H9 (cell line): ENCODE measurements at regions not wholly inside any gene's neighbourhood (a gene's known extent, or its start where the extent isn't known, plus 50 kb on each side); places are given as distances from the start of the nearest gene placed in this dataset.

Source experiments
- DNase-seq: peaks from one replicate; pipeline ENCODE4 v3.0.0-alpha.2; 2017
- H2AFZ ChIP-seq: one replicate; pipeline ENCODE4 v1.6.1; 2013; ENCODE audit warnings: mild to moderate bottlenecking, low read length, control low read depth, moderate library complexity
- H2AK5ac ChIP-seq: 2 replicates; pipeline ENCODE4 v1.6.1; 2013; ENCODE audit warnings: low read length, control low read depth, mixed read lengths; ENCODE audit not compliant: insufficient read length
- H2BK120ac ChIP-seq: one replicate; pipeline ENCODE4 v1.6.1; 2013; ENCODE audit warnings: low read depth, mild to moderate bottlenecking, low read length, control low read depth, inconsistent platforms; ENCODE audit not compliant: poor library complexity, severe bottlenecking
- H2BK12ac ChIP-seq: 2 replicates; pipeline ENCODE4 v1.6.1; 2013; ENCODE audit warnings: low read length, control low read depth, mixed read lengths, low read depth; ENCODE audit not compliant: insufficient read length
- H2BK15ac ChIP-seq: 2 replicates; pipeline ENCODE4 v1.6.1; 2013; ENCODE audit warnings: low read depth, low read length, control low read depth
- H2BK20ac ChIP-seq: one replicate; pipeline ENCODE4 v1.6.1; 2013; ENCODE audit warnings: low read depth, mild to moderate bottlenecking, low read length, control low read depth, inconsistent platforms; ENCODE audit not compliant: poor library complexity, severe bottlenecking
- H2BK5ac ChIP-seq: 2 replicates; pipeline ENCODE4 v1.6.1; 2013; ENCODE audit warnings: low read length, control low read depth, mixed read lengths; ENCODE audit not compliant: insufficient read length
- H3K14ac ChIP-seq: 2 replicates; pipeline ENCODE4 v1.6.1; 2013; ENCODE audit warnings: low read length, control low read depth; ENCODE audit not compliant: insufficient read depth
- H3K18ac ChIP-seq: 2 replicates; pipeline ENCODE4 v1.6.1; 2013; ENCODE audit warnings: low read depth, mild to moderate bottlenecking, mixed read lengths, low read length, control low read depth; ENCODE audit not compliant: insufficient read length
- H3K23ac ChIP-seq: 2 replicates; pipeline ENCODE4 v1.6.1; 2013; ENCODE audit warnings: low read length, control low read depth, mixed read lengths, low read depth; ENCODE audit not compliant: insufficient read length
- H3K23me2 ChIP-seq: 2 replicates; pipeline ENCODE4 v1.6.1; 2013; ENCODE audit warnings: low read depth, mild to moderate bottlenecking, mixed read lengths, low read length, control low read depth; ENCODE audit not compliant: insufficient read length, poor library complexity, severe bottlenecking
- H3K27ac ChIP-seq: 2 replicates; pipeline ENCODE4 v1.5.1; 2013; ENCODE audit warnings: low read length, control low read depth, mixed read lengths, low read depth; ENCODE audit not compliant: insufficient read length
- H3K27me3 ChIP-seq: 2 replicates; pipeline ENCODE4 v1.6.1; 2013; ENCODE audit warnings: low read length, control low read depth, inconsistent platforms; ENCODE audit not compliant: insufficient read depth
- H3K4ac ChIP-seq: 2 replicates; pipeline ENCODE4 v1.6.1; 2013; ENCODE audit warnings: low read depth, mild to moderate bottlenecking, control low read depth, inconsistent platforms, low read length, moderate library complexity
- H3K4me1 ChIP-seq: 2 replicates; pipeline ENCODE4 v1.6.1; 2013; ENCODE audit warnings: low read length, control low read depth, inconsistent platforms; ENCODE audit not compliant: insufficient read depth
- H3K4me2 ChIP-seq: 2 replicates; pipeline ENCODE4 v1.6.1; 2013; ENCODE audit warnings: low read length, control low read depth, mixed read lengths; ENCODE audit not compliant: insufficient read length, insufficient read depth
- H3K56ac ChIP-seq: 2 replicates; pipeline ENCODE4 v1.6.1; 2013; ENCODE audit warnings: low read depth, mild to moderate bottlenecking, mixed read lengths, low read length, control low read depth; ENCODE audit not compliant: insufficient read length
- H3K79me1 ChIP-seq: 2 replicates; pipeline ENCODE4 v1.6.1; 2013; ENCODE audit warnings: low read depth, mild to moderate bottlenecking, moderate library complexity, low read length, control low read depth, inconsistent platforms; ENCODE audit not compliant: insufficient read depth, poor library complexity, severe bottlenecking
- H3K79me2 ChIP-seq: 2 replicates; pipeline ENCODE4 v1.6.1; 2013; ENCODE audit warnings: low read length, control low read depth, inconsistent platforms; ENCODE audit not compliant: insufficient read depth
- H3K9ac ChIP-seq: 2 replicates; pipeline ENCODE4 v1.6.1; 2013; ENCODE audit warnings: low read length, control low read depth, mixed read lengths; ENCODE audit not compliant: insufficient read length; ENCODE audit errors: extremely low read depth
- H3K9me3 ChIP-seq: one replicate; pipeline ENCODE4 v1.6.1; 2013; ENCODE audit warnings: low read depth, low read length, inconsistent platforms; ENCODE audit not compliant: control insufficient read depth
- H3T11ph ChIP-seq: one replicate; pipeline ENCODE4 v1.6.1; 2013; ENCODE audit warnings: mild to moderate bottlenecking, low read length, control low read depth, inconsistent platforms
- H4K20me1 ChIP-seq: one replicate; pipeline ENCODE4 v1.6.1; 2013; ENCODE audit not compliant: control insufficient read depth, insufficient read length, insufficient read depth
- H4K5ac ChIP-seq: 2 replicates; pipeline ENCODE4 v1.6.1; 2013; ENCODE audit warnings: low read depth, mild to moderate bottlenecking, mixed read lengths, low read length, control low read depth; ENCODE audit not compliant: insufficient read length
- H4K8ac ChIP-seq: replicated peaks from 2 replicates; pipeline ENCODE4 v1.6.1; 2013; ENCODE audit warnings: low read length, control low read depth, mixed read lengths, low read depth; ENCODE audit not compliant: insufficient read length
- H4K91ac ChIP-seq: 2 replicates; pipeline ENCODE4 v1.6.1; 2013; ENCODE audit warnings: low read depth, mild to moderate bottlenecking, moderate library complexity, mixed read lengths, low read length, control low read depth; ENCODE audit not compliant: insufficient read length
- H3K27ac Mint-ChIP-seq, 3 experiments: 2 replicates in 2 of 3; 3 replicates in 1 of 3; pipeline ENCODE4 v1.8.0; 2020 to 2021; ENCODE audit warnings: mixed read lengths in 3 of 3, mild to moderate bottlenecking in 1 of 3, moderate library complexity in 1 of 3
- H3K27me3 Mint-ChIP-seq: 2 replicates; pipeline ENCODE4 v1.8.0; 2021; ENCODE audit warnings: low read depth, mild to moderate bottlenecking, moderate library complexity, mixed read lengths
- H3K36me3 Mint-ChIP-seq, 3 experiments: 2 replicates in 2 of 3; 3 replicates in 1 of 3; pipeline ENCODE4 v1.8.0; 2020 to 2021; ENCODE audit warnings: low read depth in 3 of 3, mixed read lengths in 3 of 3; ENCODE audit not compliant: insufficient read depth in 1 of 3
- H3K4me1 Mint-ChIP-seq, 2 experiments: 2 replicates each; pipeline ENCODE4 v1.8.0; 2020; ENCODE audit warnings: mixed read lengths in 2 of 2
- H3K4me3 Mint-ChIP-seq, 2 experiments: 2 replicates in 1 of 2; 3 replicates in 1 of 2; pipeline ENCODE4 v1.8.0; 2020 to 2021; ENCODE audit warnings: mild to moderate bottlenecking in 2 of 2, mixed read lengths in 2 of 2, moderate library complexity in 1 of 2
- H3K9me3 Mint-ChIP-seq, 2 experiments: 2 replicates in 1 of 2; 3 replicates in 1 of 2; pipeline ENCODE4 v1.8.0; 2020; ENCODE audit warnings: mild to moderate bottlenecking in 2 of 2, mixed read lengths in 2 of 2, moderate library complexity in 1 of 2
- CTCF ChIP-seq: fragments of 200-600 bp; sonication (generic); conservative IDR thresholded peaks from 3 replicates; pipeline ENCODE4 v1.8.0; 2021; ENCODE audit warnings: antibody characterized with exemption, mild to moderate bottlenecking
- WGBS: extraction: QIAGEN DNeasy Blood & Tissue Kit; methylation state at CpG from one replicate; pipeline ENCODE4 v1.1.7; 2013; ENCODE audit warnings: missing lambda C conversion rate, low lambda C conversion rate, mixed read lengths; ENCODE audit not compliant: insufficient read length; ENCODE audit errors: extremely low coverage; 5-methylcytosine and 5-hydroxymethylcytosine counted together

GRCh38 chr18:77482190-77483085 lies 232.8 kb downstream of the GALR1 start:
- Histone ChIP-seq H3K27me3 (no peaks in the 10 kb centered on the region), H2BK20ac (no peak overlapping the region), H3K14ac (no peak overlapping the region), H3K4me1 (no peaks in the 10 kb centered on the region; the same call in 1 of the 2 replicates), H3K23ac (no peak overlapping the region), H2BK120ac (no peak overlapping the region), H3K4me2 (no peak overlapping the region), H4K91ac (no peak overlapping the region), H2AK5ac (no peak overlapping the region), H3K9me3 (no peaks in the 10 kb centered on the region), H3K79me1 (no peaks in the 10 kb centered on the region), H3K4ac (no peak overlapping the region), H3K56ac (no peak overlapping the region), H2BK12ac (no peak overlapping the region), H3K9ac (no peak overlapping the region), H2BK15ac (no peak overlapping the region), H4K8ac (no peak overlapping the region), H3T11ph (no peak overlapping the region), H4K20me1 (no peaks in the 10 kb centered on the region), H2AFZ (no peak overlapping the region), H2BK5ac (no peak overlapping the region), H3K79me2 (no peaks in the 10 kb centered on the region; the same call in 1 of the 2 replicates), H3K27ac (no peak overlapping the region), H4K5ac (no peak overlapping the region), H3K23me2 (no peaks in the 10 kb centered on the region), H3K18ac (no peak overlapping the region)
- peaks cover 0 to 7% (median 4%) of the 10 kb centered on the region in 3 experiments; a peak in 4 of 7 replicates for H3K36me3 Mint-ChIP-seq
- DNase-seq = no peak
- TF ChIP-seq CTCF = no peak
- peaks cover 6 to 9% of the 10 kb centered on the region in 2 experiments for H3K4me1 Mint-ChIP-seq
- H3K27ac Mint-ChIP-seq = no peak overlapping the region; a peak in 2 of 7 replicates
- no peak overlapping the region for H3K4me3 Mint-ChIP-seq
- WGBS = no CpG with 5 or more reads among the region's 10 CpGs
- no peaks in the 10 kb centered on the region for H3K27me3 Mint-ChIP-seq
- no peaks in the 10 kb centered on the region; a peak in 1 of 5 replicates for H3K9me3 Mint-ChIP-seq
